OCI-M2 (cell line): ENCODE measurements at regions not wholly inside any gene's neighbourhood (a gene's known extent, or its start where the extent isn't known, plus 50 kb on each side); places are given as distances from the start of the nearest gene placed in this dataset.
"Not testable (repeated sequence)": the region's sequence is repeated elsewhere in the genome, so short reads cannot be mapped to it uniquely, and the experiment has no call there.

ENCODE experiments used
- DNase-seq: peaks from one replicate; lab custom pipeline; 2025; ENCODE audit not compliant: unreplicated experiment; lab: John Stamatoyannopoulos, UW

DNA sequence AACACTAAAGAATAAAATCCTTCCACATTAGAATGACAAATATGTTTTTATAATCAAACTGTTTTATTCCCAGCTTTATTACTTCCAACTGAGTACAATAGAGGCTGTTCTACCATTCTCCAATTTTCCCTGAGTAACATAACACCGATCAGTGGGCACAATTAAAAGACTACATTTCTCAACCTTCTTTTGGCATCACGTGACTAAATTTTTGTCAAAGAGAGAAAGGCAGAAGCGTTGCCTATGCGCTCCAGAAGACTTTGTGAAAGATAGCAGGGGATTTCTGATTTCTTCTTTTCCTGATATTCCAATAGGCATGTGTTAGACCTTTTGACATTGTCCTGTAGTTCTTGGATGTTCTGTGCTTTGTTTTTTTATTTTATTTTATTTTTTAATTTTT is 1705.6 kb upstream of the PCDH7 start:
- no peak for DNase-seq

DNA sequence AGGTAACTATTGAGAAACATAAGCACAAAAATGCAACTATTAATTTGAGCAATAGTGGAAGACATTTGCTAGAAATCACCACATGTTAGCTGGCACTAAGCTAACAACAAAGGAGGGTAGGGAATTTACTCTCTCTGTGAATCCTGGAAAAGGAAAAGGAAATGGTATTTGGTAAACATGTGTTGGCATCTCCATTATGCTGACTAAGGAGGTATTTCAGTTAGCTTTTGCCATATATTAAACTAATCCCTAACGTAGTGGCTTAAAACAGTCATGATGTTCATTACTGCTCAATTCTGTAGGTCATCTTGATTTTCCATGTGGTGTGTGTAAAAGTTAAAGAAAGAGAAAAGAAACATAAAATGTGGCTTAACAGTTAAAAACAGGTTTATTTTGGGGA is 1686.5 kb upstream of the PCDH7 start:
- DNase-seq = no peak

GRCh38 chr4:29037501-29037900 is 1682.7 kb upstream of the PCDH7 start:
- no peak for DNase-seq

DNA sequence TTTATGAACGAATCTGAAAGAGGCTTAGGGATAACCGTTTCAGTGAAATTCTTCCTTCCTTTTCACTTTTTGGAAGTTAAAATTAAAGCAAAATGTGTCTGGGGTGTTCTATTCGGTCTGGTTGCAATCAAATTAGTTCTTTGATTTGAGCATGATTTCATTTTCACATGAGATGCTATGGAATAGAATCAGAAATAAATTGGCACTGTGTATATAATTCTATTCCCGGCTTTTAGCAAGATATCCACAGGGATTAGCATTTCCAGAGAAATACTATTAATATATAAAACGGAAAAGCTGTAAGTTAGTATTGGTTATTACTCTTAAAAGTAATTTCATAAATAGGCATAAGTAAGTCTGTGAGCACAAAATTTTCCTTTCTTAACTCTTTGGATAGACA is 1676.8 kb upstream of the PCDH7 start:
- DNase-seq = no peak

- no peak for DNase-seq
These were observed 1674.0 kb upstream of the PCDH7 start for GRCh38 chr4:29046186-29046585.

DNA sequence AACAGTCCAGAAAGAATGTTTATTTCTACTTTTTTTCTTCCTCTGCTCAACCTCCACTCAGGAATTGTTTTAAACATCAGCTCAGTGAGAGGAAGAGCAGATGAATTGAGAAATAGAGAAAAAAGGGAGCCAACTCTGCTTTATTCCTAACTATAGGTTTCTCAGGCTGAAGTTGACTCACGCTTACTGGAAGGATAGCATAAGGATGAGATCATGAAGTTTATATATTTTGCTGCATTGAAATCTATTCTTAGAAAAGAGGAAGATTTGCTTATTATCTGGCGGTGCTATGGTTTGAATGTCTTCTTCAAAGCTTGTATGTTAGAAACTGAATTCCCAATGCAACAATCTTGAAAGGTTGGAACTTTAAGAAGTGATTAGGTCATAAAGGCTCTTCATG is 1673.4 kb upstream of the PCDH7 start:
- DNase-seq = no peak

DNA sequence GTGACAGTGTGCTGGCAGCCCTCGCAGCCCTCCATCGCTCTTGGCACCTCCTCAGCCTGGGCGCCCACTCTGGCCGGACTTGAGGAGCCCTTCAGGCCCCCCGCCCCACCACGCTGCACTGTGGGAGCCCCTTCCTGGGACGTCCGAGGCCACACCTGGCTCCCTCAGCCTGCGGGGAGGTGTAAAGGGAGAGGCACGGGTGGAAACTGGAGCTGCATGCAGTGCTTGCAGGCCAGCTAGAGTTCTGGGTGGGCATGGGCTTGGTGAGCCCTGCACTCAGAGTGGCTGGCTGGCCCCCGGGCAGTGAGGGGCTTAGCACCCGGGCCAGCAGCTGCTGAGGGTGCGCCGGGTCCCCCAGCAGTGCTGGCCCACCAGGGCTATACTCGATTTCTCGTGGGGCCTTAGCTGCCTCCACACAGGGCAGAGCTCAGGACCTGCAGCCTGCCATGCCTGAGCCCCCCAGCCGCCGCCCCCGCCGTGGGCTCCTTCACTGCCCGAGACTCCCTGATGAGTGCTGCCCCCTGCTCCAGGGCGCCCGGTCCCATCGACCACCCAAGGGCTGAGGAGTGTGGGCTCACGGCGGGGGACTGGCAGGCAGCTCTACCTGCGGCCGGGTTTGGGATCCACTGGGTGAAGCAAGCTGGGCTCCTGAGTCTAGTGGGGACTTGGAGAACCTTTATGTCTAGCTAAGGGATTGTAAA is 1672.7 kb upstream of the PCDH7 start:
- no peak for DNase-seq

GRCh38 chr4:29051381-29051965 is 1668.7 kb upstream of the PCDH7 start:
- DNase-seq = no peak

DNA sequence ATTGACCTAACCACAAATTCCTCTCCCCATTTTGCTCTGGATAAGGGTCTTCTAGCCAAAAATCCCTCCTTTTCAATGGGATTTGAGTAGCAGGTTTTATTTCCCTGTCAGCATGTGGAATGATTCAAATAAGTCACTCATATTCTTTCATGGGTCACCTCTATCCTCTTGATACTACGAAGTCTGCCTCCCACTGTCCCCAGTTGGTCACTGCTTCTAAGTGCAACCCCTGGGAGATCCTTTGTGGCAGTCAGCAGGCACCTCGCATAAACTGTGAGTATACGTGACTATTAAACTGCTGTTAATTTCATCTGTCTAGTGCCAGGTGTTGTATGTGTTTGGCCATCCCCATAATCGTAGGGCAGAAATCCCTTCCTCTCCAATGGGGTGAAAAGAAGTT is 1667.9 kb upstream of the PCDH7 start:
- no peak for DNase-seq

- no peak for DNase-seq
These were observed 1661.6 kb upstream of the PCDH7 start for GRCh38 chr4:29058531-29058930.

- DNase-seq = no peak
These were observed 1653.3 kb upstream of the PCDH7 start for GRCh38 chr4:29066861-29067260.

- no peak for DNase-seq
These were observed 1646.6 kb upstream of the PCDH7 start for GRCh38 chr4:29073571-29073970.

DNA sequence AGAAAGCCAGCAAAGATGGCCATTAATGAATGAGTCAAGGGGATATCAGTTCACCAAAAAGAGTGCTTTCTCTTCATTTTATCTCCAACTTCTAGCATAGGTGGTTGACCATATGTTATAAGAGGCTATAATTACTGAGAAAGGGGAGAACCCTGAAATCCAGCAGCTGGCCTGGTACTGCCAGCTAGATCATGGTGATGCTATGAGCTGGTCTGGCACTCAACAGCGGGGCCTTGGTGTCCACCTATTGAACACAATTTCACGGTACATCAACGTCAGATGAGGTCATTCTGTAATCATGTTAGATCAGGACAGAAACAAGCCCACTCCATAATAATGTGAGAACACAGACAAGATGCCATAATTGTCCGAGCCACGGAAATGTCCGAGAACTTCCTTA is 1644.8 kb upstream of the PCDH7 start:
- DNase-seq = no peak

DNA sequence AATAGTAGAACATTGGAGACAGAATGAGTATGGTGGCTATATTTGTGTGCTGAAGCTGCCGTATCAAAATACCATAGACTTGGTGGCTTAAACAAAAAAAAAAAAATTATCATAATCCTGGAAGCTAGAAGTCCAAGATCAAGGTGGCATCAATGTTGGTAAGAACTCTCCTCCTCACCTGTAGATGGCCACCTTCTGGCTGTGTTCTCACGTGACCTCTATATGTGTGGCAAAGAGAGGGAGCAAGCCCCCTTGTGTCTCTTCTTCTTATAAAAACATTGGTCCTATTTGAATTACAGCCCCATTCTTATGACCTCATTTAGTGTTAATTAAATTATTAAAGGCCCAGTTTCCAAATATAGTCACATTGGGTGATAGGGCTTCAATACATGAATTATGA is 1640.9 kb upstream of the PCDH7 start:
- no peak for DNase-seq

DNA sequence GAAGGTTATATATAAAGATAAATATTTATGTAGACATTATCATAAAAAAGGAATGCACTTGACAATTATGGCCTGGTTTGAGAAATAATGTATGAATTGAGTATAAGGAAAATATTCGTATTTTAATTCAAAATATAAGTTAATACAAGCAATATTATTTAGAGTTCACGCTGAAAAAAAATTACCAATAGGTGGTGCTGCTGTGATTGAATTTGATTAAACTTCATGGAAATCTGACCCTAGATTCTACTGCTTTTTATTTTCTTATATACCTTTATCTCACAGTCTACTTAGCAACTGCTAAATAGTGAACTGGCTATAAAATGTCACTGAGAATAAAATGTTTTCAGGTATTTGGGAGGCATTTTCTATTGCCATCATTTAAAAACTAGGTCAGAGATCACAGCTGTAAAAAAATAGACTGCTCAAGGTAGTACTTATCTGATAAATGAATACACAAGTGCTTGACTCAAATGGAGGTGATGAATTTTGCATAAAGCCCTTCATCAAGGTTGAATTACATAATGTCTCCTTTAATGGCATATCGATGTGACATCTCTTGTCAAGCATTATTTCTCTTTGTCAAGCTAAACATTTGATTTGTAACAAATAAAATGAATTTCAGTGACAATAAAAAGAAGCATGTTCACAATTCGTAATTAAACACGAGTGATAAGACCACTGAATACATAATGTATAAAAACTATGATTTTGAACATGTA is 1638.8 kb upstream of the PCDH7 start:
- no peak for DNase-seq

DNA sequence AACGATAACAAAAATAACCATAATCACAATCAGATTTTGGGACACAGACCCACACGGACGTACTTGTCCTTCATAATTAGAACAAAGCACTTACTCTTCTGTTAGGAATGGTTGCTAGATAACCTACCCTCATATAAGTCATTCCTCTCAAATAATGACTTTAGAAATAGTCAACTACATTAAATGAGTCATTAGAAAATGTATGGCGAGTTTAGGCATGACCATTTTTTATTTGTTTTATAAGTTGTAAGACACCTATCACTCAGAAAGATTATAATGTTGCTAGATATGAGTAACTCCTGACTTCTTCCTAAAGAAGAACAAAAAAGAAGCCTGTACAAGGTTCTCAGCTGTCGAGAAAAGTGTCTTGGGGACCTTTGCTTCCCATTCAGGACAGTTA is 1637.5 kb upstream of the PCDH7 start:
- no peak for DNase-seq

DNA sequence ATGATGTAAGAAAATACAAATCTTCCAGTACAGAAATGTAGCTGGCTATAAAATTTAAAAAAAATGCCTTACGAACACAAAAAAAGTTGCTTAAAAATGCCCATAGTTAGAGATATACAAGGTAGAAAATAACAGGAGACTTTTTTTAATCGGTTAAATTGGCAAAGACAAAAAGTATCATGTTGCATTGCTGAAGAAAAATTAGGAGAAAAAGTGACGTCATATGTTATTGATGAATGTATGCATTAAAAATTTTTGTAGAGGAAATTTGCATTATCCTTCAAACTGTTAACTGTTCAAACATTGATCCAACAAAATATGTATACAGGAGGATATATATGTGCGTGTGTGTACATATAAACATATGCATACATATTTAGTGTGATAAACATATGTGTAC is 1634.4 kb upstream of the PCDH7 start:
- DNase-seq = no peak

DNA sequence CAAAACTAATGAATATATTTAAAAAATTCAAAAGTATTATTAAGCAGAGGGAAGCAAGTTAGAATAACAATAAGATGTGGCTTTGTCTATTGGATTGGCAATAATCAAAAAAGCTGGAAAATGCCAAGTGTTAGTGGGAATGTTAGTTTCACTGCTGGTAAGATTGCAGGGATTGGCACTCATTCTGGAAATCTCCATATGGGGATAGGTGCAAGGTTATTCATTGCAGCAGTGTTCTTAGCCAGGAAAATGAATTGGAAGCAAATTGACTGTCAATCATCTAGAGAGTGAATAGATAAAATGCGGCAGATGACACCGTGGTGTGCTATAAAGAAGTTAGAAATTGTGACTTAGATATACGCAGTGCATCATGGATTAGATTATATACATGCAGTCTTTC is 1615.5 kb upstream of the PCDH7 start:
- DNase-seq = no peak

GRCh38 chr4:29113960-29114359 is 1606.2 kb upstream of the PCDH7 start:
- DNase-seq = no peak

DNA sequence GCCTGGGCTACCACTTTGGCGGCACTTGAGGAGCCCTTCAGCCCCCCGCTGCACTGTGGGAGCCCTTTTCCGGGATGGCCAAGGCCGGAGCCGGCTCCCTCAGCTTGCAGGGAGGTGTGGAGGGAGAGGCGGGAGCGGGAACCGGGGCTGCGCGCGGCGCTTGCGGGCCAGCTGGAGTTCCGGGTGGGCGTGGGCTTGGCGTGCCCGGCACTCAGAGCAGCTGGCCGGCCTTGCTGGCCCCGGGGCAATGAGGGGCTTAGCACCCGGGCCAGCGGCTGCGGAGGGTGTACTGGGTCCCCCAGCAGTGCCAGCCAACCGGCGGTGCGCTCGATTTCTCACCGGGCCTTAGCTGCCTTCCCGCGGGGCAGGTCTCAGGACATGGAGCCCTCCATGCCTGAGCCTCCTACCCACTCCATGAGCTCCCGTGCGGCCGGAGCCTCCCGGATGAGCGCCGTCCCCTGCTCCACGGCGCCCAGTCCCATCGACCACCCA is 1602.9 kb upstream of the PCDH7 start:
- DNase-seq = not testable (repeated sequence)

DNA sequence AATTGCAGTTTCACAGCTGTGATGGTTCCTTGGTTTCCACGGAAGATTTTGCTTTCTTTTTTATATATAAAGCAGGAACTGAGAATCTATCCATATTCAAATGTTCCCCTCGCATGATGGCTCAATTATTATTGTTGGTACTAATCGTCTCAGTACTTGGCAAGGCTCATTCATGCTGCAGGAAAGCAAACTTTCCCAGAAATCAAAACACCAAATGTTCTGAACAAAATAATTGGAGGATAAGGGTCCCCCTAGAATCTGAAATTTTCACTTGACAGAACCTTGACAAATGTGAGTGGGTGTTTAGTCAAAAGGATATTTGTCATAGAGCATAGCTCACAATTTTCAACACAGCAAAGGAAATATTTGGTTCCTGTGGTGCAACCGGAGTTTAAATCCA is 1598.6 kb upstream of the PCDH7 start:
- no peak for DNase-seq

DNA sequence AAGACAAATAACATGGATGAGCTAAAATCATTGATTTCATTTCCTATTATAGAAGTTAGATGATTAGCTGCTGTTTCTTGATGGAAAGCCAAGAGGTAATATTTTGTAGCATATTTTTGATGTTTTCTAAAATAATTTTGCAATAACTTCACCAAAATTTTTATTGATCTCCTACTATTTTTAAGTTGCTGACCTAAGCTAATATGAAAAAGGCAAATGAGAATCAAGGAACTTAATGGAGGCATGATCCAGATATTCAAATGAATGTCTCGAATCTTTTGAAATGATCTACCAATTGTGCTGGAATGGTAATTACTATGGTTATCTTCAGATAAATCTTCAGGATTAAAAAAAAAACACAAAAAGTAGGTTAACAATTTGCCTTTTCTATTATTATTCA is 1591.4 kb upstream of the PCDH7 start:
- no peak for DNase-seq
